KMS-11 (cell line): ENCODE measurements at regions not wholly inside any gene's neighbourhood (a gene's known extent, or its start where the extent isn't known, plus 50 kb on each side); places are given as distances from the start of the nearest gene placed in this dataset.

Source experiments
- H2AFZ ChIP-seq: fragments of 200-600 bp; sonication (generic); 2 replicates; pipeline ENCODE4 v1.6.1; 2016; ENCODE audit warnings: antibody characterized with exemption, mixed run types, low read depth
- H3K27ac ChIP-seq: fragments of 200-600 bp; sonication (generic); 2 replicates; pipeline ENCODE4 v1.6.1; 2016; ENCODE audit warnings: mild to moderate bottlenecking, mixed run types
- H3K27me3 ChIP-seq: fragments of 200-600 bp; sonication (generic); 2 replicates; pipeline ENCODE4 v1.6.1; 2017; ENCODE audit warnings: mild to moderate bottlenecking, low read depth, mixed run types, moderate library complexity; ENCODE audit not compliant: insufficient read depth
- H3K36me3 ChIP-seq: fragments of 200-600 bp; sonication (generic); 2 replicates; pipeline ENCODE4 v1.6.1; 2017; ENCODE audit warnings: mild to moderate bottlenecking, mixed run types; ENCODE audit not compliant: insufficient read depth
- H3K4me1 ChIP-seq: fragments of 200-600 bp; sonication (generic); 2 replicates; pipeline ENCODE4 v1.6.1; 2016; ENCODE audit warnings: mild to moderate bottlenecking, low read depth, mixed run types; ENCODE audit not compliant: poor library complexity, severe bottlenecking
- H3K4me2 ChIP-seq: fragments of 200-600 bp; sonication (generic); 2 replicates; pipeline ENCODE4 v1.7.0; 2016; ENCODE audit warnings: mild to moderate bottlenecking, mixed run types
- H3K4me3 ChIP-seq: fragments of 200-600 bp; sonication (generic); IDR thresholded peaks from 2 replicates; pipeline ENCODE4 v1.6.1; 2017; ENCODE audit warnings: low read depth, low read length, mixed read lengths; ENCODE audit not compliant: insufficient read depth
- H3K79me2 ChIP-seq: fragments of 200-600 bp; sonication (generic); 2 replicates; pipeline ENCODE4 v1.6.1; 2016; ENCODE audit warnings: low read depth, mixed run types; ENCODE audit not compliant: insufficient read depth
- H3K9ac ChIP-seq: fragments of 200-600 bp; sonication (generic); 2 replicates; pipeline ENCODE4 v1.6.1; 2016; ENCODE audit warnings: mild to moderate bottlenecking, mixed run types
- H4K20me1 ChIP-seq: fragments of 200-600 bp; sonication (generic); 2 replicates; pipeline ENCODE4 v1.6.1; 2016; ENCODE audit warnings: mild to moderate bottlenecking, mixed run types; ENCODE audit not compliant: insufficient read depth
- CTCF ChIP-seq: fragments of 200-600 bp; sonication (generic); conservative IDR thresholded peaks from 2 replicates; pipeline ENCODE4 v1.6.1; 2017; ENCODE audit warnings: low read depth, mild to moderate bottlenecking, antibody characterized with exemption, low read length, moderate library complexity, mixed read lengths

- Histone ChIP-seq H3K4me2 (no peak overlapping the region), H2AFZ (no peak overlapping the region), H3K27me3 (no peaks in the 10 kb centered on the region), H4K20me1 (no peaks in the 10 kb centered on the region), H3K9ac (no peak overlapping the region), H3K79me2 (no peaks in the 10 kb centered on the region), H3K36me3 (no peaks in the 10 kb centered on the region), H3K27ac (no peak overlapping the region), H3K4me3 (no peak overlapping the region), H3K4me1 (no peaks in the 10 kb centered on the region)
- TF ChIP-seq CTCF, result no peak
Measured at GRCh38 chr5:164073081-164073480, 567.7 kb downstream of the MAT2B start.

GRCh38 chr5:164076556-164076955 lies 571.1 kb downstream of the MAT2B start:
- Histone ChIP-seq H3K4me3 (no peak overlapping the region), H3K4me1 (no peaks in the 10 kb centered on the region), H3K27ac (no peak overlapping the region), H3K4me2 (no peak overlapping the region), H3K9ac (no peak overlapping the region), H3K79me2 (no peaks in the 10 kb centered on the region), H4K20me1 (no peaks in the 10 kb centered on the region), H3K27me3 (no peaks in the 10 kb centered on the region), H3K36me3 (no peaks in the 10 kb centered on the region), H2AFZ (no peak overlapping the region)
- no peak for TF ChIP-seq CTCF

GRCh38 chr5:164090358-164090757 lies 584.9 kb downstream of the MAT2B start:
- H3K27me3 ChIP-seq, result no peaks in the 10 kb centered on the region

GRCh38 chr5:164091836-164092235 lies 586.4 kb downstream of the MAT2B start:
- Histone ChIP-seq H4K20me1 (no peaks in the 10 kb centered on the region), H3K4me3 (no peak overlapping the region), H3K27ac (no peak overlapping the region), H3K36me3 (no peaks in the 10 kb centered on the region), H2AFZ (no peak overlapping the region), H3K4me1 (no peaks in the 10 kb centered on the region), H3K79me2 (no peaks in the 10 kb centered on the region), H3K4me2 (no peak overlapping the region), H3K9ac (no peak overlapping the region), H3K27me3 (no peaks in the 10 kb centered on the region)
- TF ChIP-seq CTCF, result no peak

More at GRCh38 chr5:164090358-164090757, 584.9 kb downstream of the MAT2B start:
- Histone ChIP-seq H3K4me1 (no peaks in the 10 kb centered on the region), H3K79me2 (no peaks in the 10 kb centered on the region), H3K36me3 (no peaks in the 10 kb centered on the region), H3K4me2 (no peak overlapping the region), H3K9ac (no peak overlapping the region), H2AFZ (no peak overlapping the region), H3K4me3 (no peak overlapping the region), H3K27ac (no peak overlapping the region), H4K20me1 (no peaks in the 10 kb centered on the region)
- TF ChIP-seq CTCF, result no peak

GRCh38 chr5:164094291-164094690 lies 588.9 kb downstream of the MAT2B start:
- H3K9ac ChIP-seq, result no peak overlapping the region
- no peak overlapping the region for H3K27ac ChIP-seq
- H3K27me3 ChIP-seq, result no peaks in the 10 kb centered on the region
- H3K4me1 ChIP-seq, result no peaks in the 10 kb centered on the region
- H3K4me2 ChIP-seq, result no peak overlapping the region
- no peaks in the 10 kb centered on the region for H4K20me1 ChIP-seq
- H2AFZ ChIP-seq, result no peak overlapping the region
- H3K79me2 ChIP-seq, result no peaks in the 10 kb centered on the region
- no peak for TF ChIP-seq CTCF
- H3K4me3 ChIP-seq, result no peak overlapping the region
- H3K36me3 ChIP-seq, result no peaks in the 10 kb centered on the region
